T1000 (cell line): ENCODE measurements at regions not wholly inside any gene's neighbourhood (a gene's known extent, or its start where the extent isn't known, plus 50 kb on each side); places are given as distances from the start of the nearest gene placed in this dataset.
"Not testable (repeated sequence)": the region's sequence is repeated elsewhere in the genome, so short reads cannot be mapped to it uniquely, and the experiment has no call there.

Source experiments
- DNase-seq: peaks from one replicate; lab custom pipeline; 2025; ENCODE audit warnings: mixed read lengths; lab: John Stamatoyannopoulos, UW

DNA sequence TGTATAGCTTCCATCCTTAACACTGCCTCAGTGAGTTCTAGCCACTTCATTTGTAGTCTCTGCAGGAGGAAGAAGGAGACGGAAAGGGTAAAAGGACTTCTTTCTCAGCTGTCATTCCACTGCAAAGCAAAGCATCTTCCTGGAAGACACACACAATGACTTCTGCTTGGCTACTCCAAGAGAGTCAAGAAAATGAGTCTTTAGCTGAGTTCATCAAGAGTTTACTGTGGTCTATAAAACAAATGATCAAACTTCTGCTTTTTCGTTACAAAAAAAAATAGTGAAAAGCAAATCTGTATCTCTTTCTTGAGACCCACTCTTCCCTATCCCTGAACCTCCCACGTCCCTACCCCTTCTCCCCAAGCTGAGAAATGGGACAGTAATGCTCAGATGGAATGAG lies 205.0 kb upstream of the AHR start:
- DNase-seq = no peak

DNA sequence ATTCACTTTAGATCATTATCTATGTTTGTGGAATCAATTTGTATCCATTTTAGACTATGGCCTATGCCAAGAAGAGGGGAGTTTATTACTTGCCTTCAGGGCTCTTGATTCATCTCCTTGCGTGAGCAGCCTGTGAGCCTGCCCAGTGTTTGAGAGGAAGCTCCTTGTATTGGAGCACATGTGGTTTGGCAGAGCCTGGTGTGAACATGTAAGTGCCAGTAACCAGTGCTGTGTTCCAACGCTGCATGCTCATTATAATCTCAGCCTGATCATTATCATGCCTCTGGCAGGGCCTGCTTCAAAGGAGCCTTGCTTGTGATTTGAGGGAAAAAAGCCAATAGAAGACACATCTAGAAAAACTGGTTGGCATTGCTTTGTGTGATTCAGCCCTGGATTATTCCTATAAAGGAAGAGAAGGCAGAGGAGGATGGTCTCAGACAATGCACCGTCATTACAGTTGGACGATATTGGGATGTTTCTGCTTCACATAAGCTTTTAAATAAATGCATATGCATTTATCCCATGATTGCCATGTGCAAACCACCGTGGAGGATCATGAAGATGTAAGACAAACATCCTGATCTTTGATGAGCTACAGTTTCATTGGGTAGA lies 203.4 kb upstream of the AHR start:
- DNase-seq = peak; percentile 84

DNA sequence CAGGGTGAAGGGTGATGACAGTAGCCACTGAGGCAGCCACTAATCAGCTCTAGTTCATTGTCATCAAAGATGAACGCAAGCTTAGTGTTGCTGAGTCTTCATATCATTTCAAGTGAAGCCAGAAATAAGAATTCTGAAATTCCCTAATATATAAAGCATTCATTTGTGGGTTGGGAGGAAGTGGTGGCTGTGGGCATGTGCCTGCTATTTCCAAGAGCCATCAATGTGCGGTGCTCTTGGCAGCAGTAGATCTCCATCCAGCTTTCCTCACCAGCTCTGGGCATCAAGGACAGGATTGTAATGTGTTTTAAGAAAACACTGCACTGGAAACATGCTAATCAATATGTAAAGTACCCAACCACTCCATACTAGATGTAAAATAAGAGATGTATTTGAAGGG lies 202.5 kb upstream of the AHR start:
- no peak for DNase-seq

DNA sequence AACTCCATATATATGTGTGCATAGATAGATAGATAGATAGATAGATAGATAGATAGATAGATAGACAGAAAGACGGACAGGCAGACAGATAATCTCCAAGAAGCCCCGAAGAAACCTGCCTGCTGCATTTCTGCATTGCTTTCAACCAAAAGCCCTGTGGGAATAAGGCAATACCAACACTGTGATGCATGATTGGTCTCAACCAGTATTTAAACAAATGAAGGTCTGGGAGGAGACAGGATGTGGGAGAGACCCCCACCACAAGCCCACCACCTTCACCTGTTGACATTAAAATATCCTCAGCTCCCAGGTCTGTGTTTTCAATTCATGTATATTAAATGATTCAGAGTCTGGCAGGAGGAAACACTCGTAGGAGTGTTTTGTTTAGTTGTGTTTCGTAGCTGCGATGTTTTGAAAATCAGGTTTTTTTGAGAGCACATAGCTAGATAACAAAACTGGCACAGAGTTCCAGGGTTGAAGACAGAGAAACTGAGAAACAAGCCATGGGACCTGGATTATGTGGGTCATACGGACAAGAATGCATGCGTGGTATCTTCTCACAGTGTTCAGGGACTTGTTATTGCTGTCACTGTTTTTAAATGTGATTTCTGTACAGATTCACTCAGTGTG lies 200.7 kb upstream of the AHR start:
- no peak for DNase-seq

DNA sequence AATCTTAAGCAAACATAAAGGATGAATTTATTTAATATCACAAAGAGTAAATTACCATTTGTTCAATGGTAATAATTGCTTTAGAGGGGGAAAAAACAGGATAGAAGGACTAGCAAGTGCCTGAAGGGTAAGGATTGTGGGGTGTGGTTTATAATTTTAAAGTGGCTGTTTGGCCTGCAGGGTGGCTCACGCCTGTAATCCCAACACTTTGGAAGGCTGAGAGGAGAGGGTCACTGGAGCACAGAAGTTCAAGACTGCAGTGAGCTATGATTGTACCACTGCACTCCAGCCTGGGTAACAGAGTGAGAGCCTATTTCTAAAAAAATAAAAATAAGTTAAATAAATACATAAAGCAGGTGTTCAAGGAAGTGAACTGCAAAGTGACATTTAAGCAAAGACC lies 199.9 kb upstream of the AHR start:
- DNase-seq = no peak

DNA sequence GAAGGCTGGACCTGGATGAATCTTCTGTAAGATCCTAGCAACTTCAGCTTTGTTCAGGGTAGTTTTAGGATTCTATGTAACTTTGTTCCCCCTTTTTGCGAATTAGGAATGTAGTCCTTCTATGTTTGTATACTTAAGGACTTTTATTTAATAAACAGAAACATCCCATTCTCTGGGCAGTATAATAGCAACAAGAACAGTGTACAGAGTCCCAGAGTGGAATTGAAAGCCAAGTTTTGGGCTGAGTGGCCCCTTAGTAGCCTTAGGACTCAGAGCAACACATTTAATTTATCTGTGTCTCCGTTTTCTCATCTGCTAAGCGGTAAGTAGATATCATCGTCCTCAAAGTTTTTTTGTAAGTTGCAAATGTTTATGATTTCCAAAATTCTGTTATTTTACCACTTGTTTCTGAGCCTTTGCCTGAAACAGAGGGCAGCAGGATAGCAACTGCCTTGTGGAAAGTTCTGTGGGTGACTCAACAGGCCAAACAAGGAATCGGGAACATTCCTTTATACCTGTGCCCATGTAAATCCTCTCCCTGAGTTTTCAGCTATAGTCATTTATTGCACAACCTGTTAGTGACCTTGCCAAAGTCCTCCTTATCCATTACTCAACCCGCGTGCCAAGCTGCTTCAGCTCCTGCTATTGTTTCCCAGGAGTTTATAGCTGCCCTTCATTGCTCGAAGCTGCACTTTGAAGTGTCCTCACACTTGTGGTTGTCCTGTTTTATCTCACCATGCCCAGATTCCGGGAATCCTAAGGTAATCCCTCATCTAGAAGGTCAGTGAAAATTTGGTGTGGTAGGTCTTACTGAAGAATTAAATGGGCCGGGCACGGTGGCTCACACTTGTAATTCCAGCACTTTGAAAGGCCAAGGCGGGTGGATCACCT lies 199.1 kb upstream of the AHR start:
- DNase-seq = peak; percentile 23

DNA sequence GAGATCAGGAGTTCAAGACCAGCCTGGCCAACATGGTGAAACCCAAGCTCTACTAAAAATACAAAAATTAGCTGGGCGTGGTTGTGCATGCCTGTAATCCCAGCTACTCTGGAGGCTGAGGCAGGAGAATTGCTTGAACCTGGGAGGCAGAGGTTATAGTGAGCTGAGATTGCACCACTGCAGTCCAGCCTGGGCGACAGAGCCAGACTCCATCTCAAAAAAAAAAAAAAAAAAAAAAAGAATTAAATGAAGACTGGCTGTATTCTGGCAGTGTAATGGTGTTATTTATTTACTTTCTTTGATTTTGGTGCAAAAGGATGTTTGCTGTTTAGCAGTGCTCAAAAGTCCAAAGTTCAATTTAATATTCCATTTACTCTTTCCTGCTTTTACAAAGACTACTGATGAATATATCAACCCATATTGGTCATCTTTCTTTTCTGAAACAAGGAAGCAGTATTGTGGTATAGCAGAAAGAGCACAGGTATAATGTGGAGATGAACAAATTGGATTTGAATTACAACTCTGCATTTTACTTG lies 198.4 kb upstream of the AHR start:
- not testable (repeated sequence) for DNase-seq

DNA sequence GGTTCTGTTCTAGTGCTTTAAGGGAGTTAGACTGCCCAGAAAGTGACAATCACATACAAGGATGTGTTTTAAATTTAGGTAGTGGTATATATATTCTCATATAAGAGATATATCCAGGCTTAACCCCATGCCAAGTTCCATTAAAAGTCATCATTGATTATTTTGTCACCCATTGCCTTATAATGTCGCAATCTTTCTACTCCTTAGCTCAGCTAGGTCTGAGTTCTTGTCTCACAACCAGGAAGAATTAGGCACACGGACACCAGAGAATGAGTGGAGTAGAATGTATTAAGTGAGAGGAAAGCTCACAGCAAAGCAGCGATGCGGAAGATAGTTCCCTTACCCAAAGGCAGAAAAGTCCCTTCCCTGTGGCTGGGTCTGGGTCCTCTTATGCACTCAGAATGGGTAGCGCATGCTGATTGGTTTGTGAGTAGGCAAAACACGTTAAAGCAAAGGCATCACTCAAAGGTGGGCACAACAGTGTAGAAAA lies 197.2 kb upstream of the AHR start:
- no peak for DNase-seq

DNA sequence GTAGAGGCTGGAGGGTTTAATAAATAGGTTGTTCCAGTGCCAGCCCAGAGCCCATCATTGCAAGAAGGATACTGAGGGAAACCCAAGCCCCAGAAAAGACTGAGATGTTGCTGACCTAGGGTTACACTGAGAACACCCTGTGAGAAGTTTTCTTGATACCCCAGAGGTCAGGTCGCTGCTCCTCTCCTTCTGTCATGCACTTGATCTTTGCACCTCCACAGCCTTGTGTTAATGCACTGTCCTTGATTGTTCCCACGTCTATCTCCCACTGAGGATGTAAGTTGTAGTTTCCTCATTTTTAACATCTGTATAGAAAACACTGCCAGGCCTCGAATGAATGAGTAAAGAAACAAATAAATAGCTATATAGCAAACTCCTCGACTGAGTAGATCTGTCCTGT lies 195.3 kb upstream of the AHR start:
- no peak for DNase-seq

DNA sequence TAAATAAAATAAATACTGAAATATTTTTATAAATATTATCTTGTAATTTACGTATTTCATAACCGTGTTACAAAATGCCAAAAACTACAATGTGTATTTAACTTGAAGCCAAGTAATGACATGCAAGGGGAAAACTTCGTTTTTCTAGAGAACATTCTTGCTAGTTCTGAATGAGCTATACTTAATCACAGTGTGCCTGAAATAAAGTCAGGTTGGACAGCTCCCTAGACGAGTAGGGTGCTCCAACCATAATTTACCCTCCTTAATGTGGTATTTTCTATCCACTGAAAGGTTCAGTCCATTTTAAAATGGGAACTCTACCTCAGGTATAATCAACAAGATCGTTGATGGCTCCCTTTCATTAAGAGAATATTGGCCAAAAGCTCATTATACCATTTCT lies 194.5 kb upstream of the AHR start:
- DNase-seq = no peak

DNA sequence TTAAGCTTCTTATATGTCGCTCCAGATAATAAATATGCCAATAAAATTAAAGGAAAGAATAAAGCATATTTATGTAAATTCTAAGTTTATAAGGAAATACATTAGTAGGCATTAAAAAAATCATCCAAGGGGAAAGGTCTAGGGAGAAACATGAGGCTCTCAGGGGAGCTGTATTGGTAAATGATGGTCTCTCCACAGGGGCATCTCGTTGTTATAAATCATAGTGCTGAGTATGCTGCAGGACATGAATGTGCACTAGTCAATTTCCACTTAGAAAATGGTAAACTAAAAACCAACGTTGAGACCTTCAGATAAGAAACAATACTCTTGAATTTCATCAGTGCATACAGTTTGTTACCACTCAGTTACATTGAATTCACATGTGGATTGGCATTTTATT lies 194.0 kb upstream of the AHR start:
- no peak for DNase-seq

DNA sequence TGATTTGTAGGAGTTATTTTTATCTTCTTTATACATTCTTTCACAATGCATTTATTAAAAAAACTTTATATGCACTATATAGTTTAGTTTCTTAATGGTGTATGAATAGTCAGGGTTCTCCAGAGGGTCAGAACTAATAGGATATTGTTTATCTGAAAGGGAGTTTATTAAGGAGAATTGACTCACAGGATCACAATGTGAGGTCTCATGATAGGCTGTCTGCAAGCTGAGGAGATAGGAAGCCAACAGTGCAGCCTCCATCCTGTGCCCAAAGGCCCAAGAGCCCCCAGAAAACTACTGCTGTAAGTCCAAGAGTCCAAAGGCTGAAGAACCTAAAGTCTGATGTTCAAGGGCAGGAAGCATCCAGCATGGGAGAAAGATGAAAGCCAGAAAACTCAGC lies 192.8 kb upstream of the AHR start:
- DNase-seq = no peak

DNA sequence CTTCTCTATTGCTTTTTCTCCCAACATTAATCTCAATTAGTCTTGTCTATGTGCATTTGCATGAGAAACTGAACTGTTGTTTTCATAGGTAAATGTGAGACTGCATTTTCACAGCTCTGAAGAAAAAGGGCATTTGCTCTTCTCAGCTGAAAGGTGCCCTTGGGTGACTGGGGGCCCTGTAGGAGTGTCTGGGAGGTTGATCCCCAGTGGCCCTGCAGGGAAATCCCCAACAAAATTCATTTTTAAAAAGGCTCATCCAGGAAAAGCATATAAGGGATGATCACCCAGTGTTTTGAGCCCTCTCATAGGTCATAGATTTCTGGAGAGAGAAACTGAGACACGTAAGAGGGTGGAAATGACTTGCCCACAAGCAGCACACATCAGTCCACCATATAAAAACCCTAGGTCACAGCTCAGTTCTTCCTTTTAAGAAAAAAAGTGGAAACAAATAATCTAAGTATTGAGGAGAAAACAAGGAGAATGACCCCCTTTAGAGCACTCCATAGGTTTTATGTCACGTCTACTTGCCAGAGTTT lies 190.3 kb upstream of the AHR start:
- no peak for DNase-seq

DNA sequence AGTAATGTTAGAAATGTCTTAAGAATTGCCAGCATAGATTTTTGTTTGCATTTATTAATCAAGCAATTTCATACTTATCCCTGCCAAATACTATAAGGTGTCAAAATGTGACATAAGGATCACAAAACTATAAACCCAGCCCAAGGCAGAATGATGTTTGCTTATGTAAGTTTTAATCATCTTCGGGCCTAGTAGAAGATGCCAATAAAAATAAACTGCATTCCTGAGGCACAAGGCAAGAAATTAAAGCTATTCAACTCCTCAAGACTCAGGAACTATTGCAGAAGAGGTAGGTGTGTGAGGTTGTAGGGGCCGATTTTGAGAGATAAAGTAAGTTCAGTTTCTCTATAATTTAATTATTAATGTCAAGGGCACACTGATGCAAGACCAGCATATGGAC lies 189.4 kb upstream of the AHR start:
- DNase-seq = no peak

DNA sequence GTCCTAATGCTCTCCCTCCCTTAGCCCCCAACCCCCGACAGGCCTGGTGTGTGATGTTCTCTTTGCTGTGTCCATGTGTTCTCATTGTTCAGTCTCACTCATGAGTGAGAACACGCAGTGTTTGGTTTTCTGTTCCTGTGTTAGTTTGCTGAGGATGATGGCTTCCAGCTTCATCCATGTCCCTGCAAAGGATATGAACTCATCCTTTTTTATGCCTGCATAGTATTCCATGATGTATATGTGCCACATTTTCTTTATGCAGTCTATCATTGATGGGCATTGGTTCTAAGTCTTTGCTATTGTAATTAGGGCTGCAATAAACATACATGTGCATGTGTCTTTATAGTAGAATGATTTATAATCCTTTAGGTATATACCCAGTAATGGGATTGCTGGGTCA lies 184.7 kb upstream of the AHR start:
- DNase-seq = not testable (repeated sequence)

DNA sequence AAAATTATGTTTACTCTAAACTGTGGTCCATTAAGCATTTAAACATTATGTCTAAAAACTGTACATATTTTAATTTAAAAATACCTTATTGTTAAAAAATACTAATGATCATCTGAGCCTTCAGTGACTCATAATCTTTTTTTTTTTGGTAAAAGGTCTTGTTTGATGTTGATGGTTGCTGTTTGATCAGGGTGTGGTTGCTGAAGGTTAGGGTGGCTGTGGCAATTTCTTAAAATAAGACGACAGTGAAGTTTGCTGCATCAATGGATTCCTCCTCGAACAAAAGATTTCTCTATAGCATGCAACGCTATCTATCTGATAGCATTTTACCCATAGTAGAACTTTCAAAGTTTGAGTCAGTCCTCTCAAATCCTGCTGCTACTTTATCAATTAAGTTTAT lies 180.0 kb upstream of the AHR start:
- DNase-seq = no peak

DNA sequence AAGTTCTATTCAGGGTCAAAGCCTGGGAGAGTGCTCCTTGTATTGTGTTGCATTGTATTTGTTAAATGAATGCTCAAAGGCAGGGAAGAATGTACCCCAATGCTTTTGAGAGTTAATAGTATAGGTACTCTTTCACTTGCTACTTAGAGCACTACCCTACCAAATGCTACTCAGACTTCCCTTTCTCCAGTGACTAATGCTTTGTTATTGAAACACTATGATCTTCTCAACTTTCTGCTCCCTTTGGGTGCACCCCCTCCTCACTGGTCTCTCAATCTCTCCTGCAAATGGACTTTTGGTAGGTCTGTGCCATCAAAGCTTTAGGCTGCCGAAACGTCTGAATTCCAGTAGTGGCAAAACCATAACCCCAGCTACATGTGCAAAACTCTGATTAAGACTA lies 177.7 kb upstream of the AHR start:
- DNase-seq = no peak

DNA sequence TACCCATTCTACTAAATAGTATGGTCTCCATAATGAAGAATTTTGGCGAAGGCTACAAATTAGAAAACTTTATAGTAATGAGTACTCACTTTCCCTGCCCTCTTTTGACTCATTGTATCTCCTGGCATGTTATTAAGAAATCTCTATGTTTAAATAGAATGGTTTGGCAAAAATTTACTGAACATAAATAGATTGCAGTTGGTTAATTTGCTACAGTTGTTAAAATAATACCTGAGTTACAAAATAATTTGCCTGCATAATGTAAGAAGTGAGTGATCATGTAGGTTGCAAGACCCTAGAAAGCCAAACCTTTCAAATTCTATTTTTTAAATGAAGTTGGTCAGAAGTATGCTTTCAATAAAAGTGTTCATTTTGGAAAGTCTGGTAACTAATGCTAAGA lies 176.8 kb upstream of the AHR start:
- no peak for DNase-seq

DNA sequence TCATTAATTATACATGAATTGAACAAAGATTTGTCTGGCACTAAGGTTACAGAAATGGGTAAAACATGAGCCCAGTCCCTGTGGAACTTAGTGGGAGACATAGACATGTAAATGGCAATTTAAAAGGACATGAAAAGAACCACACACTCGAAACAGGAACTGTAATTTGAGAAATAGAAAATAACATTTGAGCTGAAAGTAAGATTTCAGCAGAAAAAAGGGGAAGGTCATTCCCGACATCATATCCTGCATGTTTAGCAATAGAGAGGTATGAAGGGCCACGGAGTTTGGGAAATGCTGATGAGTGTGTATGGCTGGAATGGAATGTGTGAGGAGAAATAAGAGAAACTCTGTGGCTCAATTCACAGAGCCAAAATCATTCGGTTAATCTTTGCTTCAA lies 175.4 kb upstream of the AHR start:
- DNase-seq = no peak

DNA sequence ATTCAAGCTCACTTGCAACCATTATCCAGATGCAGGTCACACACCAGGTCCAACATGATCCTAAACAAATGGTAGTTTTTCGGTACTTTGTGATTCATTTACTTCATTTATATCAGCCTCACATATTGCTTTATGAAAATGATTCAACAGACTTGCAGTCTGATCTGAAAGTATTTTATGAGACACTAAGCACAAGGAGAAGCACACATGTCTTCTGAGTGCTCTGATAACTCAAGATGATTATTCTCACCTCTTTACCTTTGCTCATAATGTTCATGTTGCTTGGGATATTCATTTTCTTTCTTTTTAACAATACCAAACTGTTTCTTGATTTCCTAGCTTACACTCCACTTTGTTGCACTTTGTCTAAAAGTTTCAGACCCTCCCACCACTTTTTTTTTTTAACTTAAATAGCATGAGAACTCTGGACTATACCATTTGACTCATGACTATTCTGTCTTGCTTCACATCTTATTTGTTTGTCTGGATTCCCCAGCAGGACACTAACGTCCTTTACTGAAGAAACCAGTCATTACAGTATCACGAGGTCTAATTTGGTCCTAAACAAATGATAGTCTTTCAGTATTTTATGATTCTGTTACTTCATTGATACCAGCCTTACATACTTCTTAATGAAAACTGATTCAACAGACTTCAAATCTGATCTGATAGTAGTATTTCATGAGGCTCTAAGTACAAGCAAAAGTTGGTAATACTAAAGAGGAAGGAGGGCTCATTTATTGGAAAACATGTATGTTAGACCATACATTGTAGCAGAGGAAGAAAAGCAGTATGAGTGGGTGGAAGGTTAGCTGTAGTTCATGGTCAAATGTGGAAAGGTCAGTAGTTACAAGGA lies 171.8 kb upstream of the AHR start:
- DNase-seq = no peak

DNA sequence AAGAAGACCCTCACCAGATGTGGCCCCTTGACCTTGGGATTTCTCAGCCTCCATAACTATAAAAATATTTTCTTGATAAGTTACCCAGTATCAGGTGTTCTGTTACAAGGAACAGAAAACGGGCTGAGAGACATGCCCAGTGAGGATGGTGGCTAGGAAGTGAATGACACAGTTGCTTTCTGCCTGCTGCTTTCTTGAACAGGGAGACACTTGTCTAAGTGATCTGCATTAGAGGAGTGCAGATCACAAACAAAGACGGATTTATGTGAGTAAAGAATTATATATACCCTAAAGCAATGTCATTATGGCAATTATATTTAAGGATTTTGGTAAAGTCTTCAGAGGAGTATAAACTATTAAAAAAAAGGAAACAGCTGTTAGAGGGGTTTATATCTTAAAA lies 169.2 kb upstream of the AHR start:
- DNase-seq = no peak
